ENCODE measurements at regions not wholly inside any gene's neighbourhood (a gene's known extent, or its start where the extent isn't known, plus 50 kb on each side); places are given as distances from the start of the nearest gene placed in this dataset.
"Not testable (repeated sequence)": the region's sequence is repeated elsewhere in the genome, so short reads cannot be mapped to it uniquely, and the experiment has no call there.

DNA sequence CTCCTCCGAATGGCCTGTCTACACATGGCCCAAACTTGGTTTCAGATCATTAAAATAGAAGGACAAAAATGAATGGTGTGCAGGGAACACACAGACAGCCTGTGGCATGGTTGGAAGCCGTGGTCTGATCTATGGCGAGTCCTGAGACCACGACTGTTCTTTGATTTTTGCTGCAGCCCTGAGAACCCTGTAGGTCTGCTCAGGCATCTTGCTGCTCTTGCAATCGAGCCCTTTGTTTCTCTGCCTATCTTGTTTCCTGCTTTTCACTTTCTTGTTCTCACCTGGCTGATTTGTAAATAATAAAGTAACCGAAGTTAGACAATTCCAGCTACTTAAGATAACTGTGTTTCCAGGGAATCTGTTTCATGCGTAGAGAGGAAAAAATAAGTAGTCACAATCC, 54.1 kb upstream of the NBPF9 start:
- peak; percentile 1 for DNase-seq

- DNase-seq: not testable (repeated sequence)
Observed at GRCh38 chr1:149158308-149158707, 55.0 kb upstream of the NBPF9 start.

GRCh38 chr1:149163063-149163444, 59.7 kb upstream of the NBPF9 start:
- not testable (repeated sequence) for DNase-seq

GRCh38 chr1:149174765-149175164, 71.4 kb upstream of the NBPF9 start:
- not testable (repeated sequence) for DNase-seq

DNA sequence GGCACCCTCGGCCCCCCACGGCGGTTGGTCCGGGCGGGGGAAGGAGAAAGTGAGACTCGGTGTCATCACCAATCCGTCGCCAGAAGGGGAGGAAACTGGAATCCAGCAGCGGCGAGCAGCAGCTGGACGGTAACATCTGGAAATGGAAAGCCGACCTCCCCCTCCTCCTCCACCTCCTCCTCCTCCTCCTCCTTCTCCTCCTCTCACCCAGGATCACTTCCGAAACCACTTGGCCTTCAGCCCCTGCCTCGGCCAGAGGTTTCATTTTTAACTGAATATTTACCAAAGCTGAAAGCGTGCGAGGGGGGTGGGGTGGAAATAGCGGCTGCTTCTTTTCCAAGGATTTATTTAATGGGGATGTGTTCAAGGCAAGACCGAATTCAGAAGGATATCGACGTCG, 72.5 kb upstream of the NBPF9 start:
- not testable (repeated sequence) for DNase-seq

GRCh38 chr1:149176453-149177316, 73.3 kb upstream of the NBPF9 start:
- peak; percentile 72 for DNase-seq

GRCh38 chr1:149190742-149191141, 87.4 kb upstream of the NBPF9 start:
- not testable (repeated sequence) for DNase-seq

- not testable (repeated sequence) for DNase-seq
Observed at GRCh38 chr1:149196651-149197050, 93.3 kb upstream of the NBPF9 start.

DNA sequence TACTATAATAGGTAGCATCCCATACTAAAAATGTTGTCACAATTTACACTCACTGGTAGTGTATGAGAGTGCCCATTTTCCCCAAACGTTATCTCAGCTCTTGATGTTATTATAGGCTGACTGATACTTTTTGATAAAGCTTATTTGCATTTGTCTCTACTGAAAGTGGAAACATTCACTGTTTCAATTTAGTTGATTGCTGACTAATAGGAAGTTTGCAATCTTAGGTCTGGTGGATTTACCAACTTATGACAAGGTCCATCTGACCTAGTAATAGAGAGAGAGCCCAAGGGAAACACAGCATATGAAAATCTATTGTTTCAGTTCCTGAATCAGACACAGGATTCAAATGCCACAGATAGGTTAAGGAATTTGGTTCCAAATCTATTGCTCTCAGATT, 97.2 kb upstream of the NBPF9 start:
- not testable (repeated sequence) for DNase-seq

DNA sequence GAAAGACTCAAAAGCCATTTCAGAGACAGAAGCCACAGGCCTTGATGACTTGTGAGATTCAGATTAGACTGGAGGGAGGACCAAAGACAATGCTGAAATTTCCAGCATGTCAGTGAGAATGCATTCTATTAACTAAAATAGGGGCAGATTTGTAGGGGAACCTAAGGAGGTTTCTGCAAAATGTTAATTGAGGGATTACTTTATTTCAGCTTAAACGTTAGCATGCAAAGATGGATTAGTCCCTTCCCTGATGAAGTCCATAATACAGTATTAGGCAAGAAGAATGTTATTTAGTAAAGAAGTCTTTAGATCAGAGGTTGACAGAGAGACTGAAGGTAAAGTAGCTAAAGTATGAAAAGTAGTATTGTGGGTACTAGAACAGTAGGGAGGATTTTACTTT, 98.9 kb upstream of the NBPF9 start:
- not testable (repeated sequence) for DNase-seq

DNA sequence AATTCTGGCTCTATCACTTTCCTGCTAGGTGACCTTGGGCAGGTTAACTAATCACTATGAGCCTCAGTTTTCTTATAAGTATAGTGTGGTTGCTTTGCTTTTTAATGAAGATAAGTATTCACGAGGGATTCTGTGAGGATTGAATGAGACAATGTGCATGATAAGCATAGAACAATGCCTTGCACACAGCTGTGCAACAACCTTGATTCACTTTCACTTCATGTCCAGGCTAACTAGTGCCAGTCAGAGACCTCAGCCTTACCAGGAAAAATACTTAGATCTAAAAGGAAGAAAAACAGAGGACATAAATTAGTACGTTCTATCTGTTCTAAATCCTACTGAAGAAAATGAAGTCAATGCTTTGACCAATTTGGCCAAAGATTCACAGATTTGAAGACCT, 101.0 kb upstream of the NBPF9 start:
- DNase-seq: not testable (repeated sequence)

DNA sequence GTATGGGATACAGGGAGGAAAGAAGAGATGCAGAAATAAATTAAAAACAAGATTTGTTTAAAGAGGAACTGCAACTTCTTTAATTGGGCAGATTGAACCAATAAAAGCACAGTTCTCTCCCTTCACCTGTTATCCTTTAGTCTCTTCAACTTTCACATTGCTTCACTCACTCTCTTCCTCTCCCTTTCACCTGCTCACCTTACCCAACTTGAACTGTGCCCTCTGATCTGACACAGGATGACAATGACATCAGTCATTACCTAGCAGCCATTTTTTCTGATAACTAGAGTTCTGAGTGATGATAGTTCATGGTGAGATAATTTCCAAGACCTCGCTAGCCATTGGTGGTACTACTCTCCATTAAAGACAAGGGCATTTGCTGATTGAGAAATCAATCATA, 105.5 kb upstream of the NBPF9 start:
- not testable (repeated sequence) for DNase-seq

DNA sequence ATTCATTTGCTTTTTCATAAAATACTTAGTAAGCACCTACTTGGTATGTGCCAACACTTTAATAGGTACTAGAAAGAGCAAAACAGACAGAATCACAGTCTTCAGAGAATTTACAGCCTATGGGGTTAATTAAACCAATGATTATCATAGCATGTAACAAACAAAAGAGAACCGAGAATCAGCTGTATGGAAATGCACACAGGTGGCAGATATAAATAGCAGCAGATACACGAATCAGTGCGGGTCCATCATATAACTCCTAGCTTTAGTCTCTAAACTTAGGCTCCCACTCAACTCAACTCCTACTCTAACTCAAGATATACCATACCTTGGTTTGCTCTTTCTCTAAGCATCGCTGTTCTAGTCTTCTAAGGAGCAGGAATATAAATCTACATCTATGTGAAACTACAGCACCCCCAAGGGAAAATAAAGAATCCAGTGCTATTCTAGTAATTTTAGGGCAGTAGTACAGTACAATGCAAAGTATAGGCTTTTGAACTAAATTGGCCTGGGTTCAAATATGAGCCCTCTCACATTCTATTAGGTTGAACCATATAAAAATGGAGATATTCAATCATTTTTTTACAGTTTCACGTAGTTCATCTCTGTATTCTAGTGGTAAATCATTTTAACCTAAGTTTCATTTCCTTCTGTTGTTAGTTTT, 108.5 kb upstream of the NBPF9 start:
- DNase-seq: not testable (repeated sequence)

- DNase-seq: not testable (repeated sequence)
Observed at GRCh38 chr1:149212946-149213345, 109.6 kb upstream of the NBPF9 start.

GRCh38 chr1:149213673-149214072, 110.3 kb upstream of the NBPF9 start:
- not testable (repeated sequence) for DNase-seq

- DNase-seq: not testable (repeated sequence)
Observed at GRCh38 chr1:149218080-149218988, 115.0 kb upstream of the NBPF9 start.

DNA sequence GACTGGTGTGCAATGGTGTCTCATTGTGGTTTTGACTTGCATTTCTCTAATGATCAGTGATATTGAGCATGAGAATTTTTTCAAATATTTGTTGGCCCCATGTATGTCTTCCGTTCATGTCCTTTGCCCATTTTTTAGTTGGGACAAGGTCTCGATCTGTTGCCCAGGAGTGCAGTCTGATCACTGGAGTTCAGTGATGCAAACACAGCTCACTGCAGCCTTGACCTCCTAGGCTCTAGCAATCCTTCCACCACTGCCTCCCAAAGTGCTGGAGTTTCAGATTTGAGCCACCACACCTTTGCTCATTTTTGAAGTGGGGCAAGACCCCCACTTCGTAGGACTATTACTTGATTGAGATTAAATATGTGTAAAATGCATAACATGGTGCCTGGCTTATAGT, 116.2 kb upstream of the NBPF9 start:
- not testable (repeated sequence) for DNase-seq

GRCh38 chr1:149220463-149221074, 117.2 kb upstream of the NBPF9 start:
- DNase-seq: not testable (repeated sequence)

GRCh38 chr1:149227933-149228665, 124.7 kb upstream of the NBPF9 start:
- not testable (repeated sequence) for DNase-seq

DNA sequence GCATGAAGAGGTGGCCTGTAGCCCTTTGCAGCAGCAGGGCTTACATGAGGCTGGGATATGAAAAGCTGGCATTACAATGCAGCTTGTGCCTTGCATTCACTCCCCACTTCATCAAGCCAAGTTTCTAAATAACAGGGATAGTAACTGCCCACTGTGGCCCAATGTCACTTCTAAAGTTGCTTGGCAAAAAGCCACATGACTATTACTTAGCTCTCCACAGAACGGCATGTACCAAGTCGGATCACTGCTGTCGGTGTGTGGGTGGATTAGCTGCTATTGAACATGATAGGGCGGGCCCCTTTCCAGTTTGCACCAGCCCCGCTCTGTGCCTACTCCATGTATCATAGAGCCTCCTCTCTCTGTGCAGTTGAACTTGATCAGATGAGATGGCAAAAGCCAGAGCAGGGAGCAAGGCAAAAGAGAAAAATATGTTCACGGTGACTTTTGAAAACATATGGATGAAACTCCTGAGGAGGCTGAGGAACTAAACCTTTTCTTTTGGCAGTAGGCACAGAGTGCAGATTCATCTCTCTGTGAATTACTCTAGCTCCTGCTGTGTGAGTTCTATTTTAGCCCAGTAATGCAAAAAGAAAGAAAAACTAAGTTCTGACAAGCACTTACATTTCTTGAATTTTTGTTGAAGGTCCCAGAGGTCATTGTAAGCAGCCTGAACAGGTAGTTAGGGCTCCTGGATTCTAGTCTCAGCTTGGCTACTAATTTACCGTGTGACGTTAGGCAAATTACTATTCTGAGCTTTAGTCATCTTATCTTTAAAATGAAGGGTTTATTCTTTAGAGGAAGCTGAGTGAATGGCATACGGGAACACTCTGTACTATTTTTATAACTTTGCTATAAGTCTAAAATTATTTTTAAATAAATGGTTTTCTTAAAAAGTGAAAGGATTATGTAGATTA, 125.6 kb upstream of the NBPF9 start:
- not testable (repeated sequence) for DNase-seq

- DNase-seq: not testable (repeated sequence)
Observed at GRCh38 chr1:149229813-149230212, 126.5 kb upstream of the NBPF9 start.
